ENCODE measurements at regions not wholly inside any gene's neighbourhood (a gene's known extent, or its start where the extent isn't known, plus 50 kb on each side); places are given as distances from the start of the nearest gene placed in this dataset.
A peak's percentile ranks its signal among the peaks of the same experiment; 100 is the strongest.

DNA sequence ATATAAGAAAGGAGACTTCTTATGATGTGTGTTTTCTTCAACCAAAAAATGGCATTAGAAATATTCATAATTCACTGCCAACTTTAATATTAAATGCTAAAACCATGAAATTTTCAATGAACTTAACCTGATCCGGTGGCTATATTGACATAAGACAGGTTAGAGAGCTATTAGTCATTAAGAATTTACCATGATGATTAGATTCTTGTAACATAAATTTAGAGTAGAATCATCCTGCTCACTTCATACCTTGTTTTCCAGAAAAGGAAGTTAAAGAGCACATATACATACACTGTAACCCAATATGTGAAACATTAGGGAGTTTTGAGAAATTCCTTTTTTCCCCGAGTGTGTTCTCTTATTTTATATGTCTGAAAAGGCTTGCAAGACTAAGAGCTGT, 430.3 kb upstream of the SEMA3A start:
- 0 out of 2 replicates have a peak, but pooled peaks have one; percentile 18 for TF ChIP-seq ISL1 (CRISPR knock-in tag; IDR thresholded peaks at IDR 0.05)
- no peak for TF ChIP-seq RARB (CRISPR knock-in tag; IDR thresholded peaks at IDR 0.05)
- ATAC-seq = peak; percentile 37; the same call in 2 of the 3 replicates

DNA sequence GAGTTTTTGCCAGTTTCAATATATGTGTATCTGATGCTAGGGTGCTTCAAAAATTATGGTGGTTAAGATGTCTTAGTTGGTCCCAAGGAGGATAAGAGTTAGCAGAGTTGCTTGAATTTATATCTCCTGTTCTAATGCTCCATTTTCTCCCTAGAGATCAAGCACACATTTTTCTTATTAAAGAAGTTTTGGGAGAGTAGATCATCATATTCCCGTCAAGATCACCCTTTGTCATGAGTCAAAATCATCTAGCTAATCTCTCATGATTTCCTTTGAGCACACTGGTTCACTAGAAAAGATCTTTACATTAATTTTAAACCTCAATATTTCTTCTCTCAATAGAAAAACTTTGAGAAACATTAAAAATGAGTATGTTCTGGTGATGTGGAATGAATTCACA, 429.9 kb upstream of the SEMA3A start:
- 0 out of 2 replicates have a peak, but pooled peaks have one; percentile 15 for TF ChIP-seq ISL1 (CRISPR knock-in tag; IDR thresholded peaks at IDR 0.05)
- TF ChIP-seq ZNF8 (CRISPR knock-in tag; IDR thresholded peaks at IDR 0.05) = no peak
- ATAC-seq = peak; percentile 56

DNA sequence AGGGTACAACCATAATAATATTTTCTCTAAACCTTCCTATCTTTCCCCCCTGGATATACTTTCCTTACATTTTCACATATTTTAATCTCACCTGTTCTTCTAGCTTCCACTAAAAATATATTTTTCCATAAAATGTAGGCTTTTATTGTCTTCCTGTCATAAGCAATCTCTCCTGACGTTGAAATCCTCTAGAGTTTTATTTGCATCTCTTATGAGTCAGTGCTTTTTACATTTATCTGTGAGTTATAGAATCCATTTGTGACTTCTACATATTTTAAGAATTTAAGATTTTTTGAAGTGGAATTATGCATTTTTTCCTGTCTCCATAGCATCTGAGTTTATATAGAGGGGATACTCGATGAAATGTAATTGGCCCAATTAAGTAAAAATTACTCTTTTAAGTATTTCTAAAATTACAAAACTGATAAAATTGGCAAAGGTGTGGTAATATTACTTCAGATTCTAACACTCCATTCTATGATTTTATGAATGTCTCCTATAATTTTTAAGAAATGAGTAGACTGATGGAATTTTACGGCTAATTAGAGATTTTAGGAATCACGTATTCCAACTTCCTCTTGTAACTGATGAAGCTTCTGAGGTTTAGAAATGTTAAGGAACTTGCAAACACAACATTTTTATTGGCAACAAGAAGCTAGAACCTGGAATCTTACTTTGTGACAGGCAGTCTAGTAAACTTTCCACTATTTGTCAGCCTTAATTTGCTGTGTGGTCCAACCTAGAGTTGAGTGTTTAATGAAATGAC, 422.9 kb upstream of the SEMA3A start:
- TF ChIP-seq SNAI2 (CRISPR knock-in tag; IDR thresholded peaks at IDR 0.05) (no peak), CSDC2 (CRISPR knock-in tag; IDR thresholded peaks at IDR 0.05) (no peak), ZFP30 (CRISPR knock-in tag; IDR thresholded peaks at IDR 0.05) (no peak), TOX (CRISPR knock-in tag; IDR thresholded peaks at IDR 0.05; ENCODE audit: borderline replicate concordance) (no peak), ZNF70 (CRISPR knock-in tag; IDR thresholded peaks at IDR 0.05) (no peak), BACH2 (CRISPR knock-in tag; IDR thresholded peaks at IDR 0.05; ENCODE audit: borderline replicate concordance) (no peak), ARNTL (CRISPR knock-in tag; IDR thresholded peaks at IDR 0.05; ENCODE audit: borderline replicate concordance, low read depth) (no peak), ISL1 (CRISPR knock-in tag; IDR thresholded peaks at IDR 0.05) (no peak), RARB (CRISPR knock-in tag; IDR thresholded peaks at IDR 0.05) (no peak), TCF4 (CRISPR knock-in tag; IDR thresholded peaks at IDR 0.05; ENCODE audit: borderline replicate concordance) (no peak), ZFP3 (CRISPR knock-in tag; IDR thresholded peaks at IDR 0.05) (no peak), ZNF565 (CRISPR knock-in tag; conservative IDR thresholded peaks at IDR 0.05; ENCODE audit: low read depth) (no peak), OSR1 (CRISPR knock-in tag; IDR thresholded peaks at IDR 0.05) (no peak), PPARA (CRISPR knock-in tag; IDR thresholded peaks at IDR 0.05; ENCODE audit: borderline replicate concordance) (no peak), GLIS3 (CRISPR knock-in tag; IDR thresholded peaks at IDR 0.05) (no peak)
- TF ChIP-seq, protein P1, sequence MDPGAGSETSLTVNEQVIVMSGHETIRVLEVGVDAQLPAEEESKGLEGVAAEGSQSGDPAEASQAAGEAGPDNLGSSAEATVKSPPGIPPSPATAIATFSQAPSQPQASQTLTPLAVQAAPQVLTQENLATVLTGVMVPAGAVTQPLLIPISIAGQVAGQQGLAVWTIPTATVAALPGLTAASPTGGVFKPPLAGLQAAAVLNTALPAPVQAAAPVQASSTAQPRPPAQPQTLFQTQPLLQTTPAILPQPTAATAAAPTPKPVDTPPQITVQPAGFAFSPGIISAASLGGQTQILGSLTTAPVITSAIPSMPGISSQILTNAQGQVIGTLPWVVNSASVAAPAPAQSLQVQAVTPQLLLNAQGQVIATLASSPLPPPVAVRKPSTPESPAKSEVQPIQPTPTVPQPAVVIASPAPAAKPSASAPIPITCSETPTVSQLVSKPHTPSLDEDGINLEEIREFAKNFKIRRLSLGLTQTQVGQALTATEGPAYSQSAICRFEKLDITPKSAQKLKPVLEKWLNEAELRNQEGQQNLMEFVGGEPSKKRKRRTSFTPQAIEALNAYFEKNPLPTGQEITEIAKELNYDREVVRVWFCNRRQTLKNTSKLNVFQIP (CRISPR knock-in tag; IDR thresholded peaks at IDR 0.05; ENCODE audit: borderline replicate concordance, low read depth) = no peak
- TF ChIP-seq, protein P2, sequence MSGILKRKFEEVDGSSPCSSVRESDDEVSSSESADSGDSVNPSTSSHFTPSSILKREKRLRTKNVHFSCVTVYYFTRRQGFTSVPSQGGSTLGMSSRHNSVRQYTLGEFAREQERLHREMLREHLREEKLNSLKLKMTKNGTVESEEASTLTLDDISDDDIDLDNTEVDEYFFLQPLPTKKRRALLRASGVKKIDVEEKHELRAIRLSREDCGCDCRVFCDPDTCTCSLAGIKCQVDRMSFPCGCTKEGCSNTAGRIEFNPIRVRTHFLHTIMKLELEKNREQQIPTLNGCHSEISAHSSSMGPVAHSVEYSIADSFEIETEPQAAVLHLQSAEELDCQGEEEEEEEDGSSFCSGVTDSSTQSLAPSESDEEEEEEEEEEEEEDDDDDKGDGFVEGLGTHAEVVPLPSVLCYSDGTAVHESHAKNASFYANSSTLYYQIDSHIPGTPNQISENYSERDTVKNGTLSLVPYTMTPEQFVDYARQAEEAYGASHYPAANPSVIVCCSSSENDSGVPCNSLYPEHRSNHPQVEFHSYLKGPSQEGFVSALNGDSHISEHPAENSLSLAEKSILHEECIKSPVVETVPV (CRISPR knock-in tag; IDR thresholded peaks at IDR 0.05) = no peak
- TF ChIP-seq, protein P3, sequence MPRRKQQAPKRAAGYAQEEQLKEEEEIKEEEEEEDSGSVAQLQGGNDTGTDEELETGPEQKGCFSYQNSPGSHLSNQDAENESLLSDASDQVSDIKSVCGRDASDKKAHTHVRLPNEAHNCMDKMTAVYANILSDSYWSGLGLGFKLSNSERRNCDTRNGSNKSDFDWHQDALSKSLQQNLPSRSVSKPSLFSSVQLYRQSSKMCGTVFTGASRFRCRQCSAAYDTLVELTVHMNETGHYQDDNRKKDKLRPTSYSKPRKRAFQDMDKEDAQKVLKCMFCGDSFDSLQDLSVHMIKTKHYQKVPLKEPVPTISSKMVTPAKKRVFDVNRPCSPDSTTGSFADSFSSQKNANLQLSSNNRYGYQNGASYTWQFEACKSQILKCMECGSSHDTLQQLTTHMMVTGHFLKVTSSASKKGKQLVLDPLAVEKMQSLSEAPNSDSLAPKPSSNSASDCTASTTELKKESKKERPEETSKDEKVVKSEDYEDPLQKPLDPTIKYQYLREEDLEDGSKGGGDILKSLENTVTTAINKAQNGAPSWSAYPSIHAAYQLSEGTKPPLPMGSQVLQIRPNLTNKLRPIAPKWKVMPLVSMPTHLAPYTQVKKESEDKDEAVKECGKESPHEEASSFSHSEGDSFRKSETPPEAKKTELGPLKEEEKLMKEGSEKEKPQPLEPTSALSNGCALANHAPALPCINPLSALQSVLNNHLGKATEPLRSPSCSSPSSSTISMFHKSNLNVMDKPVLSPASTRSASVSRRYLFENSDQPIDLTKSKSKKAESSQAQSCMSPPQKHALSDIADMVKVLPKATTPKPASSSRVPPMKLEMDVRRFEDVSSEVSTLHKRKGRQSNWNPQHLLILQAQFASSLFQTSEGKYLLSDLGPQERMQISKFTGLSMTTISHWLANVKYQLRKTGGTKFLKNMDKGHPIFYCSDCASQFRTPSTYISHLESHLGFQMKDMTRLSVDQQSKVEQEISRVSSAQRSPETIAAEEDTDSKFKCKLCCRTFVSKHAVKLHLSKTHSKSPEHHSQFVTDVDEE (CRISPR knock-in tag; IDR thresholded peaks at IDR 0.05) = no peak
- ATAC-seq = peak; percentile 37; the same call in 2 of the 3 replicates

DNA sequence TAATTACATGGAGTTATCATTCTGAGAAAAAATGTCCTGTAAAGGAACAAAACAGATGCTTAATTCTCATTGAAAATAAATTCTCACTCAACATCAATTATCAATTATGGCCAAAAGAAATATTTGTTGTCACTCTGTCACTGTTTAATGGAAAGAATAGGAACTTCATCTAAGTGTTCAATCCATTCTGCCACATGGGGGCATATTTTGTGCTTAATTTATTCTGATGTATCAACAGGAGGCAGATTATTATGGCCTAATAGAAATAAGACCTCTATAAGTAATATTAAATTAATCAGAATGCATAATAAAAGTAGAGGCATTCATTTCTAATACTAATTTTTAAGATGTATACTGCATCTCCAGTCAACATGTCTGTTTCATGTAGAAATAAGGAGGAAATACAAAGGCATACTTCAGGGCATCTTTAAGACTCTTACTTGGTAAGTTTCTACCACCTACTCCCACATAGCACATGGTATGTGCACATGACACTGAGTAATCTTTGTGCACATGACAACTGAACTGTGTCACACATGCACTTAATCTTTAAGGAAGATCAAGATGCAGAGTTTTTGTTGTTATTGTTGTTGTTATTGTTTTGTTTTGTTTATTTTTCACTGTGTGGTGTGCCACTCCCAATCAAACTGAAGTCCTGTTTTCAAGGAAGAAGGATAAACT, 420.4 kb upstream of the SEMA3A start:
- ATAC-seq = no peak
- no peak for TF ChIP-seq ISL1 (CRISPR knock-in tag; IDR thresholded peaks at IDR 0.05)
- TF ChIP-seq, protein P4, sequence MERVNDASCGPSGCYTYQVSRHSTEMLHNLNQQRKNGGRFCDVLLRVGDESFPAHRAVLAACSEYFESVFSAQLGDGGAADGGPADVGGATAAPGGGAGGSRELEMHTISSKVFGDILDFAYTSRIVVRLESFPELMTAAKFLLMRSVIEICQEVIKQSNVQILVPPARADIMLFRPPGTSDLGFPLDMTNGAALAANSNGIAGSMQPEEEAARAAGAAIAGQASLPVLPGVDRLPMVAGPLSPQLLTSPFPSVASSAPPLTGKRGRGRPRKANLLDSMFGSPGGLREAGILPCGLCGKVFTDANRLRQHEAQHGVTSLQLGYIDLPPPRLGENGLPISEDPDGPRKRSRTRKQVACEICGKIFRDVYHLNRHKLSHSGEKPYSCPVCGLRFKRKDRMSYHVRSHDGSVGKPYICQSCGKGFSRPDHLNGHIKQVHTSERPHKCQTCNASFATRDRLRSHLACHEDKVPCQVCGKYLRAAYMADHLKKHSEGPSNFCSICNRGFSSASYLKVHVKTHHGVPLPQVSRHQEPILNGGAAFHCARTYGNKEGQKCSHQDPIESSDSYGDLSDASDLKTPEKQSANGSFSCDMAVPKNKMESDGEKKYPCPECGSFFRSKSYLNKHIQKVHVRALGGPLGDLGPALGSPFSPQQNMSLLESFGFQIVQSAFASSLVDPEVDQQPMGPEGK (CRISPR knock-in tag; IDR thresholded peaks at IDR 0.05; ENCODE audit: borderline replicate concordance) = no peak
- TF ChIP-seq SNAI2 (CRISPR knock-in tag; IDR thresholded peaks at IDR 0.05) = no peak
- no peak for TF ChIP-seq ZNF70 (CRISPR knock-in tag; IDR thresholded peaks at IDR 0.05)
- TF ChIP-seq PPARA (CRISPR knock-in tag; IDR thresholded peaks at IDR 0.05; ENCODE audit: borderline replicate concordance) = no peak
- no peak for TF ChIP-seq TCF4 (CRISPR knock-in tag; IDR thresholded peaks at IDR 0.05; ENCODE audit: borderline replicate concordance)
- TF ChIP-seq, protein P3 (CRISPR knock-in tag; IDR thresholded peaks at IDR 0.05) = no peak
- TF ChIP-seq, protein P2 (CRISPR knock-in tag; IDR thresholded peaks at IDR 0.05) = no peak
